Cardiac muscle cell (in vitro differentiated cells and primary cell): ENCODE measurements at regions not wholly inside any gene's neighbourhood (a gene's known extent, or its start where the extent isn't known, plus 50 kb on each side); places are given as distances from the start of the nearest gene placed in this dataset.
"Not testable (repeated sequence)": the region's sequence is repeated elsewhere in the genome, so short reads cannot be mapped to it uniquely, and the experiment has no call there.

ENCODE experiments used
- DNase-seq, 2 donors: peaks; one replicate each; pipeline versions ENCODE4 v3.0.0 to v3.0.0-alpha.2; 2010 to 2017; ENCODE audit warnings: low read depth in 1 of 2, low spot score in 1 of 2
- H3K27ac ChIP-seq: fragments of 200-600 bp; sonication (generic); 2 replicates; pipeline ENCODE4 v1.5.1; 2016
- H3K27me3 ChIP-seq: fragments of 200-600 bp; sonication (generic); 2 replicates; pipeline ENCODE4 v1.6.0; 2016; ENCODE audit warnings: control low read depth
- H3K36me3 ChIP-seq: fragments of 200-600 bp; sonication (generic); 2 replicates; pipeline ENCODE4 v1.5.1; 2016; ENCODE audit warnings: control low read depth
- H3K4me1 ChIP-seq: fragments of 200-600 bp; sonication (generic); 2 replicates; pipeline ENCODE4 v1.8.1; 2017; ENCODE audit warnings: low read depth, mild to moderate bottlenecking, mixed run types
- H3K4me3 ChIP-seq: fragments of 200-600 bp; sonication (generic); 2 replicates; pipeline ENCODE4 v1.5.1; 2016; ENCODE audit warnings: mild to moderate bottlenecking
- H3K9me3 ChIP-seq: fragments of 200-600 bp; sonication (generic); 2 replicates; pipeline ENCODE4 v1.5.1; 2017; ENCODE audit warnings: low read depth, mild to moderate bottlenecking, control low read depth
- TF ChIP-seq, protein P1 (sequence below): IDR thresholded peaks from 2 replicates; pipeline ENCODE4 v1.5.1; 2012; ENCODE audit warnings: low read depth, mild to moderate bottlenecking, low read length

DNA sequence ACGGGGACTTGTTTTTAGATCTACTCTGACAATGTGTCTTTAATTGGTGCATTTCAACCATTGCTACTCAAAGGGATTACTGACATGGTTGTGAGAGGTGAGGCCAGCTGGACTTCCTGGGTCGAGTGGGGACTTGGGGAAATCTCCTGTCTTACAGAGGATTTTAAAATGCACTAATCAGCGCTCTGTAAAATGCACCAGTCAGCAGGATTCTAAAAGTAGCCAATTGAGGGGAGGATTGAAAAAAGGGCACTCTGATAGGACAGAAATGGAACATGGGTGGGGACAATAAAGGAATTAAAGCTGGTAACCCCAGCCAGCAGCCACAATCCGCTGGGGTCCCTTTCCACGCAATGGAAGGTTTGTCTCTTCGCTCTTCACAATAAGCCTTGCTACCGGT is 122.5 kb upstream of the SNRPN start:
- H3K27me3 ChIP-seq: no peaks in the 10 kb centered on the region
- TF ChIP-seq, protein P1, sequence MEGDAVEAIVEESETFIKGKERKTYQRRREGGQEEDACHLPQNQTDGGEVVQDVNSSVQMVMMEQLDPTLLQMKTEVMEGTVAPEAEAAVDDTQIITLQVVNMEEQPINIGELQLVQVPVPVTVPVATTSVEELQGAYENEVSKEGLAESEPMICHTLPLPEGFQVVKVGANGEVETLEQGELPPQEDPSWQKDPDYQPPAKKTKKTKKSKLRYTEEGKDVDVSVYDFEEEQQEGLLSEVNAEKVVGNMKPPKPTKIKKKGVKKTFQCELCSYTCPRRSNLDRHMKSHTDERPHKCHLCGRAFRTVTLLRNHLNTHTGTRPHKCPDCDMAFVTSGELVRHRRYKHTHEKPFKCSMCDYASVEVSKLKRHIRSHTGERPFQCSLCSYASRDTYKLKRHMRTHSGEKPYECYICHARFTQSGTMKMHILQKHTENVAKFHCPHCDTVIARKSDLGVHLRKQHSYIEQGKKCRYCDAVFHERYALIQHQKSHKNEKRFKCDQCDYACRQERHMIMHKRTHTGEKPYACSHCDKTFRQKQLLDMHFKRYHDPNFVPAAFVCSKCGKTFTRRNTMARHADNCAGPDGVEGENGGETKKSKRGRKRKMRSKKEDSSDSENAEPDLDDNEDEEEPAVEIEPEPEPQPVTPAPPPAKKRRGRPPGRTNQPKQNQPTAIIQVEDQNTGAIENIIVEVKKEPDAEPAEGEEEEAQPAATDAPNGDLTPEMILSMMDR: no peak
- no peaks in the 10 kb centered on the region for H3K4me1 ChIP-seq
- H3K27ac ChIP-seq: no peak overlapping the region
- H3K9me3 ChIP-seq: no peaks in the 10 kb centered on the region
- H3K36me3 ChIP-seq: no peaks in the 10 kb centered on the region
- no peak for DNase-seq
- no peak overlapping the region for H3K4me3 ChIP-seq

DNA sequence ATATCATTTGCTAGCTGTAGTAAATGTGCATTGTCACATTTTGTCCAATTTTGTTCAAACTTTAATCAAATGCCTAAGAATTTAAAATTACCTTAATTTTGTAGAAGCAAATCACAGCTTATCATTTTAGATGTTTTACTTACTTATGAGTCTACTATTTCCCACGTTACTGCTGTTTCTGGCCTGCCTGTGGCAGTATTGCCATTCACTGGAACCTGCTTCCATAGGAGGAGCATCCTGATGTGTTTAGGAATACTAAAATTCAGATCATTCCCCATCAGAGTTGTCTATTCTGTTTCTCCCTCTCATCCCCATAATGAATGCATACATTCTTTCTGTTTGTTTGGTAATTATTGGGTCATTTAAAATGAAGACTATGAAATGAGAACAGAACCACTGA is 119.5 kb upstream of the SNRPN start:
- Histone ChIP-seq H3K27ac (no peak overlapping the region), H3K36me3 (no peaks in the 10 kb centered on the region), H3K27me3 (no peaks in the 10 kb centered on the region), H3K4me1 (no peaks in the 10 kb centered on the region), H3K4me3 (no peak overlapping the region), H3K9me3 (no peaks in the 10 kb centered on the region)
- TF ChIP-seq, protein P1: no peak
- DNase-seq: no peak

DNA sequence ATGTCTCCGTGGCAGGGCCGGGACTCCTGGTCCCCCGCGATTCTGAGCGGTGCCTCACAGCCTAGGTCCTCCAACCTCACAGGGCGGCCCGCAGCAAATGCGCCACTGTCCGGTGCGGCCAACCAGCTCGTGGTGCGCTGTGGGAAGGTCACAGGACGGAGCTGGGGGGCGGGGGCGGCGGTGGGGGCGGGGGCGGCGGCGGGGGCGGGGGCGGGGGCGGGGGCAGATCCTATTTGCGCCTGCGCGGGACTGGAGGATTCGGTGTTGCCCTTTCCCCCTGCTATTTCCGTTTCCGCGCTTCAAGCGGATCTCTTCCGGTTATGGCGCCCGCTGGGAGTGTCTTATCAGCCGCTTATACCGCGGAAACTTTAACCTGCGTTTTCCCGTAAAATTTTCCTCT is 106.7 kb upstream of the SNRPN start:
- TF ChIP-seq, protein P1: no peak
- Histone ChIP-seq H3K4me1 (no peaks in the 10 kb centered on the region), H3K4me3 (peak overlapping the region; percentile 51), H3K27me3 (no peaks in the 10 kb centered on the region), H3K36me3 (no peaks in the 10 kb centered on the region), H3K9me3 (no peaks in the 10 kb centered on the region), H3K27ac (peak overlapping the region; percentile 52)
- DNase-seq: peak; percentile 47 to 69

DNA sequence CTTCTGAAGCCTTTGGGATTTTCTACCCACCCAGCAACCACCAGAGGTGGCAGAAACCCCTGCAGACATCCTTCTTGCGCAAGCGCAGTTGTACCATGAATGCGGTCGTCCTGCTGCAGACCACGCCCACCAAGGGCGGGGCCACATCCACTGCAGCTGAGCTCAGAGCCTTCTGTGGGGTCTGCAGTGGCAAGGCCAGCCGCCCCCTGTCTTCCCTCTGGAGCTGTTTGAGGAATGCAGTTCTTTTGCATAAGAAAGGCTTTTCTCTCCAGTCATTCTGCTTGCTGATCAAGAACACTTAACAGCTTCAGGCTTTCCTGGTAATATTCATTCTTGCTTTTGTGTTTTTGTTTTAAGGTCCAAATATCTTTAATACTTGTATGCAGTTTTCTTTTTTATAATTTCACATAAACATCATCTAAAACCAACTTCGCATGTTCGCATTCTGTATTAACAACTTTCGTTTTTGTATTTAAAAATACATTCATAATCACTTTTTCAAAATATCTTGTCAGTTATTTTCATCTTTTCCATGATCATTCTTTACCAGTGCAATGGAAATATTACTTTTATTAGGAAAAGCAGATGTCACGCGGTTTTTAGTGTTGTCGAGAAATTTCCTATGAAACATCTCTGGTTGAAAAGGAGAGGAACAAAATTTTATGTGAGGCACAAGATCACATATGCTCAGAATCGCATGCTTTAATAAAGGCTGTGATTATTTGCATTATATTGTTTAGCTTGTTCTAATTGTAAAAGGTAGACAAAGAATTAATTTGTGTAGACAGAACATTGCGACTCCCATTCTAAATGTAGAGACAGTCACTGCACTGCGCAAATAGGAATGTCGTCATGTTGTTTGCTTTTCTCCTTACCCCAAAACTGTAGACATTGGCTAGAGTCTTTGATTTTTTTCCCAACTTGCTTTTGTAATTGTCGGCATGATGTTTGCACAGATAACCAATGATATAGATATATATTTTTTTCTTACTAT is 98.1 kb upstream of the SNRPN start:
- Histone ChIP-seq H3K27ac (peak overlapping the region; percentile 99), H3K4me1 (peaks cover 15% of the 10 kb centered on the region), H3K36me3 (no peaks in the 10 kb centered on the region), H3K9me3 (no peaks in the 10 kb centered on the region), H3K27me3 (no peaks in the 10 kb centered on the region), H3K4me3 (peak overlapping the region; percentile 83)
- TF ChIP-seq, protein P1: no peak
- DNase-seq: peak; percentile 7 to 94

DNA sequence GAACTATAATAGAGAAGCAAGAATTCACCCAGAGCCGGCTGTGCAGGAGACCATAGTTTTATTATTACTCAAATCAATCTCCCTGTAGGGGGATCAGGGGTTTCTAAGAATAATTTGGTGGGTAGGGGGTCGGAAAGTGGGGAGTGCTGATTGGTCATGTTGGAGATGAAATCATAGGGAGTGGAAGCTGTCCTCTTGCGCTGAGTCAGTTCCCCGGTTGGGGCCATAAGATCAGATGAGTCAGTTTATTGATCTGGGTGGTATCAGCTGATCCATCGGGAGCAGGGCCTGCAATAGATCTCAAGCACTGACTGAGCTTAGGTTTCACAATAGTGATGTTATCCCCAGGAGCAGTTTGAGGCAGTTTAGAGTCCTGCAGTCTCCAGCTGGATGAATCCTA is 97.0 kb upstream of the SNRPN start:
- Histone ChIP-seq H3K4me1 (peaks cover 18% of the 10 kb centered on the region), H3K27me3 (no peaks in the 10 kb centered on the region), H3K36me3 (no peaks in the 10 kb centered on the region), H3K9me3 (no peaks in the 10 kb centered on the region), H3K27ac (peak overlapping the region; percentile 99), H3K4me3 (peak overlapping the region; percentile 83)
- no peak for DNase-seq
- TF ChIP-seq, protein P1: no peak

DNA sequence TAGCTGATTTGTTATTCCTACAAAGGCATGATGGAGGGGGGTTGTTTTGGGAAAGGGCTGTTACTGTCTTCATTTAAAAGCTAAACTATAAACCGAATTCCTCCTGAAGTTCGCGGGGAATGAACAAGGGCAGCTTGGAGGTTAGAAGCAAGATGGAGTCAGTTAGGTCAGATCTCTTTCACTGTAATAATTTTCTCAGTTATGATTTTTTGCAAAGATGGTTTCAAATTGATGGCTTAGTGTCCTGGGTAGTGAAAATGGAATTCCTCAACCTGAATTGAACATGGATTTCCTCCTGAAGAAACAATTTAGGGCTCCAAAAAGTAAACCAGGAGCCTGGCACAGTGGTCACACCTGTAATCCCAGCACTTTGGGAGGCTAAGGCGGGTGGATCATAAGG is 96.6 kb upstream of the SNRPN start:
- not testable (repeated sequence) for DNase-seq, H3K36me3 ChIP-seq, H3K27me3 ChIP-seq, H3K9me3 ChIP-seq
- peaks cover 18% of the 10 kb centered on the region for H3K4me1 ChIP-seq
- peak overlapping the region; percentile 83 for H3K4me3 ChIP-seq
- H3K27ac ChIP-seq: peak overlapping the region; percentile 99
